ENCODE measurements at regions not wholly inside any gene's neighbourhood (a gene's known extent, or its start where the extent isn't known, plus 50 kb on each side); places are given as distances from the start of the nearest gene placed in this dataset.
"Not testable (repeated sequence)": the region's sequence is repeated elsewhere in the genome, so short reads cannot be mapped to it uniquely, and the experiment has no call there.

DNA sequence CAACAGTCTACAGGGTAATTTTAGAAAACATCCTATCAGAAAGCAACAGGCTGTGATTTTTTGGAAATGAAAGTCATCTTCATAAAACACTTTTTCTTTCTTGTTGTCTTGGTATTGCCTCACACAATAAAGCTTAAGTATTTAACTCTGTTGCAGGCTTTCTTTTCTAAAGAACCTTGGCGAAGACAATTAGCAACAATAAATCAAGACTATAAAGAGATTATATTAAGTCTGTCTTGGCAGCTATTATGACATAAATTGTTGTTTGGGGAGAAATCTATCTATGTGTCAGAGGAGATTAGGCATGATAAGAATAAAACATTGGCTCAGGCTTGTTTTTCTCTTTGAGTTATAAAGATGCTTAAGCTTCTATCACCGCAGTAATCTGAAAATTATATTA is 1774.8 kb downstream of the ARAP2 start:
- WGBS, 2 experiments (ENCODE audit: insufficient coverage in 2 of 2): no CpG with 5 or more reads among the region's 2 CpGs
- Histone ChIP-seq H3K9me3 (ENCODE audit: control insufficient read depth, low read length) (peaks cover 3% of the 10 kb centered on the region), H3K4me3 (ENCODE audit: extremely low read depth, insufficient read depth, low read length, poor library complexity, severe bottlenecking) (no peak overlapping the region), H3K27ac (ENCODE audit: low read depth, low read length, severe bottlenecking) (no peak overlapping the region), H3K4me1 (ENCODE audit: control insufficient read depth, insufficient read depth, low read length, poor library complexity, severe bottlenecking) (no peaks in the 10 kb centered on the region), H3K36me3 (ENCODE audit: control insufficient read depth, insufficient read depth, low read length) (no peaks in the 10 kb centered on the region)

DNA sequence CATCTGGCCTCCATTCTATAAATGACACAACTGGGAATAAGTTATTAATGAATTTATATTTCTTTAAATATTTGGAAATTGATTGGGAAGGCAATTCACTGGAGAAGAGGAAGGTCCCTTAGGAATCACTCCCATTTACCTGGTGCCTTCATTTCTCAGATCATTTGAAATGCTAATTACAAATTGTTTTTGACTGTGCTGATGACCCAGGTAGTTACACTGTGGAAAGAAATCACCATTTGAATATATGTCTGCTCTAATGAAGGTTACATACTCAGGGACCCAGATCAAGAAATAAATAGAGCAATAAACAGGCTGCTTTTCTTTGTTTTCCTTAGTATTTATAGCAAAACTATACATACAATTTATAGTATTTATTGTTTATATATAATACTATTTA is 1759.1 kb downstream of the ARAP2 start:
- no peaks in the 10 kb centered on the region for H3K9me3 ChIP-seq (ENCODE audit: control insufficient read depth, low read length)
- no peaks in the 10 kb centered on the region for H3K36me3 ChIP-seq (ENCODE audit: control insufficient read depth, insufficient read depth, low read length)
- no peaks in the 10 kb centered on the region for H3K4me1 ChIP-seq (ENCODE audit: control insufficient read depth, insufficient read depth, low read length, poor library complexity, severe bottlenecking)
- H3K27ac ChIP-seq (ENCODE audit: low read depth, low read length, severe bottlenecking): no peak overlapping the region
- H3K4me3 ChIP-seq (ENCODE audit: extremely low read depth, insufficient read depth, low read length, poor library complexity, severe bottlenecking): no peak overlapping the region

DNA sequence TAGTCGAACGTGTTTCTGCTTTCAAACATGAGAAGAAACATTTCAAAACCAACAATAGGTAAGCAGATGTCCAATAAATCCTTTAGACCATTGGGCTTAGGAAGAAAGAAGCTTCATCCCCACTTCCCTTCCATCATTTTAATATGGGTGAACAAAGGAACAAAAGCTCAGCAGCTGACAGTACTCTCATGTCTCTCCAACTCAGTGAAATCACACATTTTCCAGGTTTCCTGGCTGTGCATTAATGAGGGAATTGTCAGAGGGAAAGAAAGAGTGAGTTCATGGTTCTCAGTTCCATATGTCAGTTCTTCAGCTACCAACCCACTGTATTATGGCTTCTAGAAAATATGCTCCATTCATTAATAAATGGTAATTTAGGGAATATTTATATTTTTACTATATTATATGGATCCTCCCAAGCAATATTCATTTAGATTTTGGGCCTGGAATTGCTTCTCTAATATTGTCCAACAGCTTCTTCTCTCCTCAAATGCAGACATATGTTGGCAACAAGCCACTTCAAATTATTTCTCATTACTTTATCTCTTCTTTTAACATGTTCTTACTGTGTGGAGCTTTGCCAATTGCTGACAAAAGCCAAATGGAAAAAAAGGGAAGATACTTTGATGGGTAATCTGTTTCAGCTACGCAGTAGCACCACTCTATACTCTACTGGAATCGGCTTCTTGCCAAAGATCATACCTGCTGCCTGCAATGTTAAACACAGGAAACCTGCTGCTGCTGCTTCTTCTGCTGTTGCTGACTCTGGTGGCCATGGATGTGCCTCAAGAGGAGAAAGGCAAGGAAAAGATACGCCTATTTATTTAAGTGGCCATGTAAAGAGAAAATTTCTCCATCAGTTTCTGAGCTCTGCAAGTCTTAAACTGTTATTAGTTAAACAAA is 1757.6 kb downstream of the ARAP2 start:
- Histone ChIP-seq H3K4me3 (ENCODE audit: extremely low read depth, insufficient read depth, low read length, poor library complexity, severe bottlenecking) (no peak overlapping the region), H3K9me3 (ENCODE audit: control insufficient read depth, low read length) (no peaks in the 10 kb centered on the region), H3K36me3 (ENCODE audit: control insufficient read depth, insufficient read depth, low read length) (no peaks in the 10 kb centered on the region), H3K27ac (ENCODE audit: low read depth, low read length, severe bottlenecking) (no peak overlapping the region), H3K4me1 (ENCODE audit: control insufficient read depth, insufficient read depth, low read length, poor library complexity, severe bottlenecking) (no peaks in the 10 kb centered on the region)
- 94% methylated on average over 2 of the region's 5 CpGs; no CpG with 5 or more reads in 1 of the 2 experiments for WGBS, 2 experiments (ENCODE audit: insufficient coverage in 2 of 2)

DNA sequence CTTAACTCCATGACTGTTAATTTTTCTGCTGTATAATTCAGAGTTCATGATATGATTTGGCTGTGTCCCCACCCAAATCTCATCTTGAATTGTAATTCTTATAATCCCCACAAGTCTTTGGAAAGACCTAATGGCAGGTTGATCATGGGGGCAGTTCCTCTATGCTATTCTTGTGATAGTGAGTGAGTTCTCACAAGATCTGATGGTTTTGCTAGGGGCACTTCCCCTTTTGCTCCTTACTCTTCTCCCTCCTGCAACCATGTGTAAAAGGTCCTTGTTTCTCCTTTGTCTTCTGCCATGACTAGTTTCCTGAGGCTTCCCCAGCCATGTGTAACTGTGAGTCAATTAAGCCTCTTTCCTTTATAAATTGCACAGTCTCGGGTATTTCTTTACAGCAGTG is 1751.9 kb downstream of the ARAP2 start:
- H3K27ac ChIP-seq (ENCODE audit: low read depth, low read length, severe bottlenecking): no peak overlapping the region
- no peaks in the 10 kb centered on the region for H3K36me3 ChIP-seq (ENCODE audit: control insufficient read depth, insufficient read depth, low read length)
- no peaks in the 10 kb centered on the region for H3K4me1 ChIP-seq (ENCODE audit: control insufficient read depth, insufficient read depth, low read length, poor library complexity, severe bottlenecking)
- 80% methylated on average over 1 of the region's 1 CpG; no CpG with 5 or more reads in 1 of the 2 experiments for WGBS, 2 experiments (ENCODE audit: insufficient coverage in 2 of 2)
- H3K9me3 ChIP-seq (ENCODE audit: control insufficient read depth, low read length): no peaks in the 10 kb centered on the region
- H3K4me3 ChIP-seq (ENCODE audit: extremely low read depth, insufficient read depth, low read length, poor library complexity, severe bottlenecking): no peak overlapping the region

DNA sequence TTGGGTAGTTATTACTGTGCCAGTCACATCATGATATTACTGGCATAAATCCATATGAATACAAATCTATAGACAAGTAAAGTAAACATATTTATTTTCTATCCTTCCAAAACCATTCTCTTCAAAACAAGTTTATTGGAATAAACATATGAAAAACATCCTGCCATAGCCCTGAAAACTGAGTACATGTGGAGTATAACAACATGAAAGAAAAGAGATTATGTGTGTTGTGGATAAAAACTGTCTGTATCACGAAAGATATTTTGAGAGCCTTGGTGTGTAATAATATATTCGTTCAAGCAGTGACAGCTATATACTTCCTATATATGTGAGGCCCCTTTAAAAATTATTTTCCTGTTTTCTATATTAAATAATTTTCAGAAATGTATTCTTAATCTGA is 1742.2 kb downstream of the ARAP2 start:
- no CpG with 5 or more reads among the region's 2 CpGs for WGBS, 2 experiments (ENCODE audit: insufficient coverage in 2 of 2)
- peaks cover 4% of the 10 kb centered on the region for H3K9me3 ChIP-seq (ENCODE audit: control insufficient read depth, low read length)
- H3K4me3 ChIP-seq (ENCODE audit: extremely low read depth, insufficient read depth, low read length, poor library complexity, severe bottlenecking): no peak overlapping the region
- no peaks in the 10 kb centered on the region for H3K36me3 ChIP-seq (ENCODE audit: control insufficient read depth, insufficient read depth, low read length)
- no peak overlapping the region for H3K27ac ChIP-seq (ENCODE audit: low read depth, low read length, severe bottlenecking)
- no peaks in the 10 kb centered on the region for H3K4me1 ChIP-seq (ENCODE audit: control insufficient read depth, insufficient read depth, low read length, poor library complexity, severe bottlenecking)

DNA sequence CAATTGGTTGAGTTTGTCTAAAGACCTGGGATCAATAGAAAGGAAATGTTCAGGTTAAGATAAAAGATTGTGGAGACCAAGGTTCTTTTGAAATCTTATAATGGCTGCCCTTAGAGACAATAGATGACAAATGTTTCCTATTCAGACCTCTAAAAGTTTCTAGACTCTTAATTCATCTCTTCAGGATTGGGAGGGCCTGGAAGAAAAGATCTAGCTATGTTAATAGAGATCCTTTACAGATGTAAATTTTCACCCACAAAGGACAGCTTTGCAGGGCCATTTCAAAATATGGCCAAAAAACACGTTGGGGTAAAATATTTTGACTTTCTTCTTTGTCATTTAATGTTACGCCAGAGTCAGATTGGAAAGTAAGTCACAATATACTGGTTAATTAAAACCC is 1739.6 kb downstream of the ARAP2 start:
- no CpG with 5 or more reads among the region's 2 CpGs for WGBS, 2 experiments (ENCODE audit: insufficient coverage in 2 of 2)
- not testable (repeated sequence) for H3K4me3 ChIP-seq (ENCODE audit: extremely low read depth, insufficient read depth, low read length, poor library complexity, severe bottlenecking); H3K4me1 ChIP-seq (ENCODE audit: control insufficient read depth, insufficient read depth, low read length, poor library complexity, severe bottlenecking); H3K27ac ChIP-seq (ENCODE audit: low read depth, low read length, severe bottlenecking); H3K9me3 ChIP-seq (ENCODE audit: control insufficient read depth, low read length); H3K36me3 ChIP-seq (ENCODE audit: control insufficient read depth, insufficient read depth, low read length)

DNA sequence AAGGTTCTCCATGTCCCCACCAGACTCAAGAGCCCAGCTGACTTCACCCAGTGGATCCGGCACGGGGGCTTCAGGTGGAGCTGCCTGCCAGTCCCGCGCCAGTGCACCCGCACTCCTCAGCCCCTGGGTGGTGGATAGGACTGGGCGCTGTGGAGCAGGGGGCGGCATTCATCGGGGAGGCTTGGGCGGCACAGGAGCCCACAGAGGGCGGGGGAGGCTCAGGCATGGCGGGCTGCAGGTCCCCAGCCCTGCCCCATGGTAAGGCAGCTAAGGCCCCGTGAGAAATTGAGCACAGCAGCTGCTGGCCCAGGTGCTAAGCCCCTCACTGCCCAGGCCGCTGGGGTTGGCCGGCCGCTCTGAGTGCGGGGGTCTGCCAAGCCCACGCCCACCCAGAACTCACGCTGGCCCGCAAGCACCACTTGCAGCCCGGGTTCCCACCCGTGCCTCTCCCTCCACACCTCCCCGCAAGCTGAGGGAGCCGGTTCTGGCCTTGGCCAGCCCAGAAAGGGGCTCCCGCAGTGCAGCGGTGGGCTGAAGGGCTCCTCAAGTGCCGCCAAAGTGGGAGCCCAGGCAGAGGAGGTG is 1737.7 kb downstream of the ARAP2 start:
- WGBS, 2 experiments (ENCODE audit: insufficient coverage in 2 of 2): 94 to 95% methylated on average over 10 to 11 of the region's 26 CpGs
- not testable (repeated sequence) for H3K27ac ChIP-seq (ENCODE audit: low read depth, low read length, severe bottlenecking); H3K36me3 ChIP-seq (ENCODE audit: control insufficient read depth, insufficient read depth, low read length); H3K9me3 ChIP-seq (ENCODE audit: control insufficient read depth, low read length); H3K4me3 ChIP-seq (ENCODE audit: extremely low read depth, insufficient read depth, low read length, poor library complexity, severe bottlenecking); H3K4me1 ChIP-seq (ENCODE audit: control insufficient read depth, insufficient read depth, low read length, poor library complexity, severe bottlenecking)

DNA sequence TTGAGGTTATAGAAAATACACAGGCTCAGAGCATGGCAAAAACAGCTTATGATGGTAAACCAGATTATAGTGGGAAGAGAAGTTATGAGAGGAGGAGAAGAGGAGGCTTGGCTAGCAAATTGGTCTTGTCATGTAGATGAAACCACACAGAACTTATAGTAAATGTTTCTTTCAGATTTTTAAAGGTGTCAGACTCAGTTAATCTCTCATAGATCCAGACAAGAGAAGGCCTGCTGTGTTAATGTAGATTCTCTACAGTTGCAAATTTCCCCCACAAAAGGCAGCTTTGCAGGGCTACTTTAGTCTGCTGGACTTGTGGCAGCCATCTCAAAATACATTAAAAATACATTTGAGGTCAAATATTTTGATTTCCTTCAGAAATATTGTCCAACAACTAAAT is 1731.7 kb downstream of the ARAP2 start:
- H3K27ac ChIP-seq (ENCODE audit: low read depth, low read length, severe bottlenecking): no peak overlapping the region

DNA sequence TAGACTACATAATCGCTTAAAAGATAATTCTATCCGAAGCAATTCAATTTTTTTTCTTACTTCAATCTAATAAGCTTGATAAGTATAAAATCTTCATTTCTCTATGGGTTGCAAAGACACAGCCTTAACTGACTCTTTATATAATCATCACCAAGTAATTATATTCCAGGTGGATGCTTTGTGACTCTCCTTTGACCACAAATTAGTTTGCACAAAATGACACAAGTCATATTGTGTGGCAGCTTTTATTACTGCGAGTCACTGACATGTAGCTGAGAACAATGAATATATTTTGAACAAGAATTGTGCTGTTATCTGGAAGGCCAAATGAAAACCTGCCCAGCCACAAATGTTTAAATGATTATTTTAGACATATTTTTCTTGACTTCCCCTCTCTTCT is 1727.8 kb downstream of the ARAP2 start:
- no CpG with 5 or more reads among the region's 3 CpGs for WGBS, 2 experiments (ENCODE audit: insufficient coverage in 2 of 2)
- H3K4me1 ChIP-seq (ENCODE audit: control insufficient read depth, insufficient read depth, low read length, poor library complexity, severe bottlenecking): peaks cover 4% of the 10 kb centered on the region
- H3K36me3 ChIP-seq (ENCODE audit: control insufficient read depth, insufficient read depth, low read length): no peaks in the 10 kb centered on the region
- H3K27ac ChIP-seq (ENCODE audit: low read depth, low read length, severe bottlenecking): no peak overlapping the region
- peaks cover 7% of the 10 kb centered on the region for H3K9me3 ChIP-seq (ENCODE audit: control insufficient read depth, low read length)
- H3K4me3 ChIP-seq (ENCODE audit: extremely low read depth, insufficient read depth, low read length, poor library complexity, severe bottlenecking): no peak overlapping the region

More for the DNA sequence above, 1731.7 kb downstream of the ARAP2 start:
- Histone ChIP-seq H3K36me3 (ENCODE audit: control insufficient read depth, insufficient read depth, low read length) (no peaks in the 10 kb centered on the region), H3K4me1 (ENCODE audit: control insufficient read depth, insufficient read depth, low read length, poor library complexity, severe bottlenecking) (no peaks in the 10 kb centered on the region), H3K9me3 (ENCODE audit: control insufficient read depth, low read length) (peaks cover 7% of the 10 kb centered on the region), H3K4me3 (ENCODE audit: extremely low read depth, insufficient read depth, low read length, poor library complexity, severe bottlenecking) (no peak overlapping the region)

DNA sequence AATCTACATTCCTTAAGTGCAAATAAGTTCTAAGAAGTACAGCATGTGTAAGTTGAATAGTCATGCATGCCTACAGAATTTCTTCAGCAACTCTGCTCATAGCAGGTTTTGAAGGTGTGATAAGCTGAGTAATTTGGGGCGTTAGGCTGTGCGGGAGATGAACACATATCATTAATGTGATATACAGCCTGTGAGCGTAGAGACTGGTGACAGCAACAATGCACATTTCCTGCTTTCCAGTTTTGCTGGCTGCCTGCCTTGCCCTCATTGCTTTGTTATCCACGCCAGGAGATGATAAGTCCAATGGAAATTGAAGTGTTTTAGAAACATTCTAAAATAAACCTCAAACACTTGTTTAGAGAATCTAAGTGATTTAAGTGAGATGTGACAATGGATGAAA is 1709.4 kb downstream of the ARAP2 start:
- Histone ChIP-seq H3K27ac (ENCODE audit: low read depth, low read length, severe bottlenecking) (no peak overlapping the region), H3K9me3 (ENCODE audit: control insufficient read depth, low read length) (no peaks in the 10 kb centered on the region), H3K36me3 (ENCODE audit: control insufficient read depth, insufficient read depth, low read length) (no peaks in the 10 kb centered on the region), H3K4me3 (ENCODE audit: extremely low read depth, insufficient read depth, low read length, poor library complexity, severe bottlenecking) (no peak overlapping the region), H3K4me1 (ENCODE audit: control insufficient read depth, insufficient read depth, low read length, poor library complexity, severe bottlenecking) (no peaks in the 10 kb centered on the region)
- 100% methylated on average over 3 of the region's 4 CpGs for WGBS, 2 experiments (ENCODE audit: insufficient coverage in 2 of 2)

DNA sequence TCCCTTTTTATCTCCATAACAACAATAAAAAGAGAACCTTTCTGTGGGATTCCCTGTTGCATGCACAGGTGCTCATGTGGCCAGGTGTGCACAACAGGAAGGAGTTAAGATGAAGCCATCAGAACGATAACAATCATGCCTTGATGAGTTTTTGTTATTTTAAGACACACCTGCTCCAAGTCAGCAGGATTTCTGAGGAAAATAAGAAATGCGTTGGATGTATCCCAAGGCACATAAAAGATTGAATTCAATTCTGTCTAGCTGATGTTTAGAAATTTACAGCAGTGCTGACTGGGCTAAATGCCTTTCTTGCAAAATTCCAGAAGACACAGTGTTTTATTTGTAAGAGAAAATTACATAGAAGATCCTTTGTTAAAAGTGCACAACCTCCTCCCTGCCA is 1678.2 kb downstream of the ARAP2 start:
- Histone ChIP-seq H3K4me1 (ENCODE audit: control insufficient read depth, insufficient read depth, low read length, poor library complexity, severe bottlenecking) (no peaks in the 10 kb centered on the region), H3K9me3 (ENCODE audit: control insufficient read depth, low read length) (no peaks in the 10 kb centered on the region), H3K27ac (ENCODE audit: low read depth, low read length, severe bottlenecking) (no peak overlapping the region), H3K4me3 (ENCODE audit: extremely low read depth, insufficient read depth, low read length, poor library complexity, severe bottlenecking) (no peak overlapping the region), H3K36me3 (ENCODE audit: control insufficient read depth, insufficient read depth, low read length) (no peaks in the 10 kb centered on the region)
- 79 to 88% methylated on average over 1 to 2 of the region's 2 CpGs for WGBS, 2 experiments (ENCODE audit: insufficient coverage in 2 of 2)

Data from mesodermal cell (in vitro differentiated cells).